ENCODE measurements at regions not wholly inside any gene's neighbourhood (a gene's known extent, or its start where the extent isn't known, plus 50 kb on each side); places are given as distances from the start of the nearest gene placed in this dataset.

- Histone ChIP-seq H3K27me3 (ENCODE audit: control insufficient read depth in 2 of 2, insufficient read depth in 2 of 2, low read length in 2 of 2) (peaks cover 3 to 9% of the 10 kb centered on the region in 2 experiments; a peak in 3 of 5 replicates), H3K9ac (ENCODE audit: insufficient read depth in 1 of 2, low read depth in 2 of 2, low read length in 2 of 2) (no peak overlapping the region), H3K79me2 (ENCODE audit: control insufficient read depth, insufficient read depth, low read length) (no peaks in the 10 kb centered on the region), H3K4me1 (replicated peaks in 1 of 2; ENCODE audit: control insufficient read depth in 2 of 2, insufficient read depth in 2 of 2, low read length in 2 of 2) (no peaks in the 10 kb centered on the region), H2AFZ (ENCODE audit: low read depth, low read length) (no peak overlapping the region), H3K27ac (ENCODE audit: extremely low read depth, low read depth, low read length) (no peak overlapping the region), H3K9me1 (ENCODE audit: control insufficient read depth, insufficient read depth, low read length) (peaks cover 1% of the 10 kb centered on the region), H3K9me3 (replicated peaks; ENCODE audit: control insufficient read depth, insufficient read depth, low read depth, low read length) (no peaks in the 10 kb centered on the region), H3K36me3 (ENCODE audit: control insufficient read depth, insufficient read depth, low read length) (no peaks in the 10 kb centered on the region), H3K4me3 (no peak overlapping the region), H4K20me1 (replicated peaks; ENCODE audit: control insufficient read depth, insufficient read depth, low read length) (no peaks in the 10 kb centered on the region), H3K4me2 (ENCODE audit: insufficient read depth, low read length) (no peak overlapping the region)
- ATAC-seq = no peak
- intact Hi-C loops (cut with micrococcal nuclease) = no loop called here
- WGBS (ENCODE audit: insufficient coverage, low coverage, missing lambda C conversion rate) = 0% methylated on average over 3 of the region's 3 CpGs
- ChIA-PET CTCF (ENCODE audit: low intra/inter-chr PET ratio) (no interaction called here), POLR2A (interaction anchor here (0.7 kb wide), 1 partner anchor 11 kb away, joined by 3 read pairs; no protein-coding TSS in a partner anchor)
- FAIRE-seq = no peak
- BruUV-seq (replicated peaks) = no TSS peak
- DNase-seq (ENCODE audit: extremely low read depth in 1 of 4, low spot score in 3 of 4) = no peak
- in situ Hi-C loops (cut with MboI) = no loop called here
- TF ChIP-seq MCM5 (IDR thresholded peaks at IDR 0.05; ENCODE audit: low read depth) (no peak), XRCC3 (IDR thresholded peaks at IDR 0.05) (no peak), GTF2A2 (tag; IDR thresholded peaks at IDR 0.05) (no peak), MNT (conservative IDR thresholded peaks at IDR 0.05) (no peak), TFE3 (CRISPR knock-in tag; IDR thresholded peaks at IDR 0.05) (no peak), MIER1 (IDR thresholded peaks at IDR 0.05; ENCODE audit: low read depth) (no peak), NEUROD1 (IDR thresholded peaks at IDR 0.05; ENCODE audit: borderline replicate concordance, low read depth, low read length, partially characterized antibody) (no peak), ZC3H8 (IDR thresholded peaks at IDR 0.05) (no peak), NBN (IDR thresholded peaks at IDR 0.05; ENCODE audit: low read depth) (no peak), ZNF277 (CRISPR knock-in tag; IDR thresholded peaks at IDR 0.05; ENCODE audit: borderline replicate concordance) (no peak), NR2C1 (IDR thresholded peaks at IDR 0.05) (no peak), NR2C1 (tag; IDR thresholded peaks at IDR 0.05) (no peak), JUND (IDR thresholded peaks at IDR 0.05; ENCODE audit: borderline replicate concordance, low read depth, low read length) (no peak), JUND (tag; IDR thresholded peaks at IDR 0.05; ENCODE audit: borderline replicate concordance, low read depth, low read length) (no peak), PTRF (tag; IDR thresholded peaks at IDR 0.05) (no peak), ZNF398 (CRISPR knock-in tag; IDR thresholded peaks at IDR 0.05) (no peak), ZNF408 (CRISPR knock-in tag; IDR thresholded peaks at IDR 0.05; ENCODE audit: low read depth) (no peak)
Measured at GRCh38 chr1:34330061-34330460, 153.4 kb downstream of the C1orf94 start.

Measured in K562 (cell line).